ENCODE measurements at regions not wholly inside any gene's neighbourhood (a gene's known extent, or its start where the extent isn't known, plus 50 kb on each side); places are given as distances from the start of the nearest gene placed in this dataset.

GRCh38 chrX:13254870-13255269, 65.0 kb downstream of the ATXN3L start:
- no peaks in the 10 kb centered on the region for H3K4me1 ChIP-seq
- 99% methylated on average over 3 of the region's 3 CpGs for WGBS, 2 donors
- no peaks in the 10 kb centered on the region for H3K27me3 ChIP-seq
- TF ChIP-seq CTCF (IDR thresholded peaks at IDR 0.05) = no peak
- TF ChIP-seq EP300 (IDR thresholded peaks at IDR 0.05) = no peak
- H3K4me3 ChIP-seq = no peak overlapping the region
- no peaks in the 10 kb centered on the region for H3K9me3 ChIP-seq
- no peak overlapping the region for H3K27ac ChIP-seq
- intact Hi-C loops (cut with DNase I) = no loop called here
- no peaks in the 10 kb centered on the region for H3K36me3 ChIP-seq
- no peak for DNase-seq

- Histone ChIP-seq H3K27ac (no peak overlapping the region), H3K27me3 (no peaks in the 10 kb centered on the region), H3K4me1 (no peaks in the 10 kb centered on the region), H3K36me3 (no peaks in the 10 kb centered on the region), H3K9me3 (no peaks in the 10 kb centered on the region), H3K4me3 (no peak overlapping the region)
- TF ChIP-seq EP300 (IDR thresholded peaks at IDR 0.05) (no peak), POLR2A (IDR thresholded peaks at IDR 0.05) (no peak), POLR2AphosphoS5 (IDR thresholded peaks at IDR 0.05) (no peak), CTCF (IDR thresholded peaks at IDR 0.05) (no peak)
- 45 to 62% methylated on average over 5 of the region's 5 CpGs for WGBS, 2 donors
- intact Hi-C loops (cut with DNase I) = no loop called here
- no peak for DNase-seq
These were observed 65.6 kb downstream of the ATXN3L start for GRCh38 chrX:13254076-13254785.

- H3K9me3 ChIP-seq = no peaks in the 10 kb centered on the region
- H3K4me3 ChIP-seq = no peak overlapping the region
- no peak overlapping the region for H3K27ac ChIP-seq
- intact Hi-C loops (cut with DNase I) = no loop called here
- WGBS, 2 donors = 66 to 96% methylated on average over 3 of the region's 3 CpGs
- no peaks in the 10 kb centered on the region for H3K27me3 ChIP-seq
- H3K36me3 ChIP-seq = no peaks in the 10 kb centered on the region
- H3K4me1 ChIP-seq = no peaks in the 10 kb centered on the region
- DNase-seq = no peak
- no peak for TF ChIP-seq POLR2AphosphoS5 (IDR thresholded peaks at IDR 0.05)
- TF ChIP-seq EP300 (IDR thresholded peaks at IDR 0.05) = no peak
- TF ChIP-seq POLR2A (IDR thresholded peaks at IDR 0.05) = no peak
- no peak for TF ChIP-seq CTCF (IDR thresholded peaks at IDR 0.05)
These were observed 66.6 kb downstream of the ATXN3L start for GRCh38 chrX:13253223-13253622.

GRCh38 chrX:13252726-13253125, 67.1 kb downstream of the ATXN3L start:
- intact Hi-C loops (cut with DNase I) = no loop called here
- TF ChIP-seq EP300 (IDR thresholded peaks at IDR 0.05) (no peak), POLR2A (IDR thresholded peaks at IDR 0.05) (no peak), POLR2AphosphoS5 (IDR thresholded peaks at IDR 0.05) (no peak), CTCF (IDR thresholded peaks at IDR 0.05) (no peak)
- Histone ChIP-seq H3K9me3 (no peaks in the 10 kb centered on the region), H3K36me3 (no peaks in the 10 kb centered on the region), H3K4me1 (no peaks in the 10 kb centered on the region), H3K27me3 (no peaks in the 10 kb centered on the region), H3K27ac (no peak overlapping the region), H3K4me3 (no peak overlapping the region)
- DNase-seq = no peak
- 95 to 96% methylated on average over 4 of the region's 4 CpGs for WGBS, 2 donors
